DMS53 (cell line): ENCODE measurements at regions not wholly inside any gene's neighbourhood (a gene's known extent, or its start where the extent isn't known, plus 50 kb on each side); places are given as distances from the start of the nearest gene placed in this dataset.
A peak's percentile ranks its signal among the peaks of the same experiment; 100 is the strongest.
"Not testable (repeated sequence)": the region's sequence is repeated elsewhere in the genome, so short reads cannot be mapped to it uniquely, and the experiment has no call there.

ENCODE experiments used
- DNase-seq: peaks from one replicate; lab custom pipeline; 2025; lab: John Stamatoyannopoulos, UW

- no peak for DNase-seq
Measured at GRCh38 chr2:186303091-186303490, 183.0 kb upstream of the ZC3H15 start.

DNA sequence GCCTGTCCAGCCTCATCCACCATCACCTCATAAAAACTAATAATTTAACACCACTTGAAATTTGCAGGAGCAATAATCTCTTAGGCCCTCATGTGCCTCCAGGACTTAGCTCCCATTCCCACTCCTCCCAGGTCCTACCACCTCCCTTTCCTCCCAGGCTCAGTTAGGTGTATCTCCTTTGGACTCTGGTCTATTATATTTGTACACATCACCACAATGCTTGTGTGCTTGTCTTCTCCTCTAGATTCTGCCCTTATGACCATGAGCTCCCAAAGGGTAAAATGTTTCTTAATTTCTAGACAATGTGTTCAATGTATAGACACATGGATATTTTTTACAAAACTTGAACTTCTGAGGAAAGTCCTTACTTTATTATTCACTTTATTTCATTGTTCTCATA is 182.0 kb upstream of the ZC3H15 start:
- DNase-seq: no peak

DNA sequence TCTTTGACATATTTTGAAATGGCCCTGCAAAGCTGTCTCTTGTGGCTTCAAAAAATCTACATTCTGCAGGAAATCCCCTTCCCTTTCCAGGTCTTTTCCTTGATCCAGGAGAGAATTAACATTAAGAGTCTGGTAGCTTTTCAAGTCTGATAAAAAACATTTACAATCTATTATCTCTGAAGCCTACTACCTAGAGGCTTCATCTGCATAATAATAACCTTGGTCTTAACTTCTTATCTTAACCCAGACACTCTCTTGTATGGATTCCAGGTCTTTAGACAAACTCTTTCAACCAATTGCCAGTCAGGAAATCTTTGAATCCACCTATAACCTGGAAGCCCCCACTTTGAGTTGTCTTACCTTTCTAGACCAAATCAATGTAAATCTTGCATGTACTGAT is 179.3 kb upstream of the ZC3H15 start:
- no peak for DNase-seq

DNA sequence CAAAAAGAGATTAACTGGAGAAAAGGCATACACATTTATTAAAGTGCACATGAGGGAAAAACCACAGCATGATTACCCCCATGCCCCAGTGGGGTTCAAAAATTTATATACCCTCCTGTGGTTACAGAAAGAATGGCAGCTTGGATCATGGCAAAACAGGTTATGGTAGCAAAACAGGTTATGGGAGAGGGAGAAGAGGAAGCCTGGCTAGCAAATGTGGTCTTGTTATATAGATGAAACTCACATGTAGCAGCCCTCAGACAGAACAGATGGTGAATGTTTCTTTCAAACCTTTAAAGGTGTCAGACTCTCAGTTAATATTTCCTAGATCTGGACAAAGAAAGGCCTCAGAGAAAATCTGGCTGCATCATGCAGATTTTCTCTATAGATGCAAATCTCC is 178.2 kb upstream of the ZC3H15 start:
- DNase-seq: peak; percentile 67

DNA sequence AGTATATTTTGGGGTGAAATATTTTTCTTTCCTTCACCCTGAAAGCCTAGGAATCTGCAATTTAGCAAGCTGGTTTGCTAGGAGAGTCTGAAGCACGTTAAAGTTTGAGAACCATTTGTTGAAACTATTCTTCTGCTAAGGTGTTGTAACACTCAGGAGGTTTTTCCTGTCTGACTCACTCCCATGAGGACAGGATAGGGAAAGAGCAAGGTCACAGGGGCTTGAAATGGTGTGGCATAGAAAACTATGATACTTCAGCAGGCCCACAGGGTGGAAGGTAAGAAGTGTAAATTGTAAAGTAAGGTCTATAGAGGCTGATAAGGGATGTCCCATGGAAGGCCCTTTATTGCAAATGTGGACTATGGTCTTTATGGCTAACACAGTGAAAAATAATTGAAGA is 177.7 kb upstream of the ZC3H15 start:
- peak; percentile 60 for DNase-seq

GRCh38 chr2:186309901-186310300 is 176.2 kb upstream of the ZC3H15 start:
- no peak for DNase-seq

DNA sequence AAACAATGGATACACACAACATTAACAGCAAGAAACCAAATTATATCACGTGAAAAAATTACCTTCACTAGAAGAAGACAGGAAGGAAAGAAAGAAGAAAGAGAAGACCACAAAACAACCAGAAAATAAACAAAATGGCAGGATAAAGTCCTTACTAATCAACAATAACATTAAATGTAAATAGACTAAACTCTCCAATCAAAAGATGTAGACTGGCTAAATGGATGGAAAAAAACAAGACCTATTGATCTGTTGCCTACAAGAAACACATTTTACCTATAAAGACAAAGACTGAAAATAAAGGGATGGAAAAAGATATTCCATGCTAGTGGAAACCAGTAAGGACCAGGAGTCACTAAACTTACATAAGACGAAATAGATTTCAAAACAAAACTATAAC is 167.0 kb upstream of the ZC3H15 start:
- no peak for DNase-seq

DNA sequence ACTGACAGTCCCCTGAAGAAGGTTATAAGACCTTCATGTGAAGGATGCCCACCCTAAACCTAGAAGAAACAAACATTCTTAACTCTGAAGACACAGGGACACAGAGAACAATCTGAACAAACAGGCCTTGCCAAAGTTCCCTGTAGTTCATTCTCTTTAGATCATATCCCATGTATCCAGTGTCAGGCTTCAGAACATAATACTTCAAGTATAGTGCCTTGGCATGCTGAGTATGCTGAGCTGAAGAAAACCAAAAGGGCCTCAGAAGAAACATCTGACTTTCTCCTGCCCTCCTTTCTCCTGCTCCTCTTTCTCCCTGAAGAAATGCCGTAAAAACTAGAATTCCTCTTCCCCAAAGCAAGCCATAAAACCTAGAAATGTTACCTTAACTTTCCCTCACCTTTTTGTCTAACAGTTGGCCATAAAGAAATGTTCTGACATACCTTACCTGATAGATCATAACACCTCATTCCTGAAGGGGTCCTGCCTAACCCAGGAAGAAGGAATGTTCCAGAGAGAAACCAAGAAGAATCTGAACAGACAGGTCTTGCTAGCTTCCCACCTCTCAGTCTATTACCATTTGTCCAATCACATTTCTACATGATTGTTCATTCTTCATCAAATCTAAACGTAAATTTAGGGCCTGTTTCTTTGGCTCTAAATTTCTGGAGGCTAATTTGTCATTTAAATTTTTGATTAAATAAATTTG is 160.1 kb upstream of the ZC3H15 start:
- DNase-seq: peak; percentile 31

GRCh38 chr2:186327251-186327868 is 158.7 kb upstream of the ZC3H15 start:
- no peak for DNase-seq

- DNase-seq: no peak
Measured at GRCh38 chr2:186328838-186329237, 157.2 kb upstream of the ZC3H15 start.

DNA sequence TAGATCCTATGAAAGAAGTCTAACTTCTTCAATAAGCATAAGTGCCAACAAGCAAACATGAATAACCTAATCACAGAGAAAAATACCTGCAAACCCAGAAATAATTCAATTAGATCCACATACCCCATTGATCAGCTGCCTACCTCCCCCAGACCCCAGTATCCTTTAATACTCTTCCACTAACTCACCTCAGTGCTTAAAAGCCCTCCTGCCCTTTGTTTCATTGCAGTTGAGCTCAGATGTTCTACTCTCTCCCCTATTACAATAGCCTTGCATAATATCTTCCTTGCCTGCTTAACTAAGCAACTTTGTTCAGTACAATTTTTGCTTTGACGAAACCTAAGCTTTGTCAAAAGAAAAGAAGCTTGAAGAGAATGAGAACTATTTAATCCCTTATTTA is 156.0 kb upstream of the ZC3H15 start:
- DNase-seq: no peak

- no peak for DNase-seq
Measured at GRCh38 chr2:186339716-186340115, 146.3 kb upstream of the ZC3H15 start.

DNA sequence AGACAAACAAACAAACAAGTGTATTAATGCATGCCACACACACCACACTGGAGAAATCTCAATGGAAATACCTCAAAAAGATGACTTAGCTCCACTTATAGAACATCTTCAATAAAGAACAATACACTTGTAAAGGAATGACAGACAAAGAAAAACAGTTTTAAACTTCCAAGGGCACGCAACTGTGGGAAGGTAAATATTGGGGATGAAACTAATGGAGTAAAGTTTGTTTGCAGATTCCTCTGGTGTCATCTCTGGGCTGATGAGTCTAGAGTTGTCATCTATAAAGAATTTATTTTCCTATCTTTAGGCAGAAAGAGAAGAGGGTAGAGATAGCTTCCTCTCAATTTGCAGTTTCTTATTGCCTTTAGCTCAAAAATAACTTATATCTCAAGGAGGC is 144.0 kb upstream of the ZC3H15 start:
- peak; percentile 37 for DNase-seq

GRCh38 chr2:186345745-186346144 is 140.3 kb upstream of the ZC3H15 start:
- DNase-seq: no peak

DNA sequence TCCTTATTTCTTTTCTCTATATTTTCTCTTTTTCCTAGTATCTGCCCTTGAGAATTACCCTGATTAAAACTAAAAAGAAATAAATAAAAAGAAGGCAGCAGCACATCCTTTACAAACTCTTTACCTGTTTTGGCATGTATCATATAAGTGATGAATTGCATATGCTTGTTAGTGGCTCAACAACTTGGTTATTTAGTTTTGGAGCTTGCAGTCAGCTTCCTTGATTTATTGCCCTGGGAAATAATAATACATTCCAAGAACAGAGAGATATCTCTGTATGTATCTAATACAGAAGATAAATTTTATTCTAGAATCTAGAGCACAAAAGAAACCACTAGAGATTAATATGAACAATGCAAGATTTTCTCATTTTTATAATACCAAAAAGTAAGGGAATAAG is 139.8 kb upstream of the ZC3H15 start:
- no peak for DNase-seq

DNA sequence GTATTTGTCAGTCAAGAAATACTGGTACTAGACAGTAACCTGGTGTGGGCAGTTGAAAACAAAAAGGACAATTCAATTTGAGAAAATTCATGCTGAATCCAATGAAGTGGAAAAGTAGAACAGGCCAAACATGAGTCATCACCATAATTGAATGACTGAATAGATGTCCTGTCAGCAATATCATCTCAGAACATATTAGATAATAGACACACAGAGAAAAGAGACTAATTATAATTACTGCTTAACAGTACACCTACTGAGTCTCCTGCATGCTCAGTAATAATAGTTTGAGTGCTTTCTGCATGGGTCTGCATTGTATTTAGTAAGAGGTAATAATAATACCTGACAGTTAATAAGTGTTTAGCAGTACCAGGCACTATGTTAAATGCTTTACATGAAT is 138.6 kb upstream of the ZC3H15 start:
- DNase-seq: peak; percentile 73

DNA sequence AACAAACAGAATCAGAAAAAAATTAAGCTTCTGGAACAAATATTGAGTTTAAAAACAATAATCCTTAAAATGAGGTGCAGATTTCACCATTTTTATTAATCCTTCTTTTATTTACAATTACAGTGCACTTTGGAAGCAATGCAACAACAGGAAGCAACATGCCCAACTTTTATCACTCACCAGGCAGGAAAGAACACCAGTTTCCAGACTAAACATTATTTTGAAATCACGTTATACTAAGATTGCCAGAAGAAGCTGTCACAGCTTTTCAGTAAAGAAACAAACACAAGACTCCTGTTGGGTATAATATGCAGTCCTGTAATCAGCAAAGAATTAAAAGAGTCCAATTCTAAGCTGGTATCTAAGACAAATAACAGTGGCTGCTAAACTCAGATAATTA is 137.9 kb upstream of the ZC3H15 start:
- no peak for DNase-seq

- DNase-seq: peak; percentile 17
Measured at GRCh38 chr2:186349508-186349907, 136.6 kb upstream of the ZC3H15 start.

DNA sequence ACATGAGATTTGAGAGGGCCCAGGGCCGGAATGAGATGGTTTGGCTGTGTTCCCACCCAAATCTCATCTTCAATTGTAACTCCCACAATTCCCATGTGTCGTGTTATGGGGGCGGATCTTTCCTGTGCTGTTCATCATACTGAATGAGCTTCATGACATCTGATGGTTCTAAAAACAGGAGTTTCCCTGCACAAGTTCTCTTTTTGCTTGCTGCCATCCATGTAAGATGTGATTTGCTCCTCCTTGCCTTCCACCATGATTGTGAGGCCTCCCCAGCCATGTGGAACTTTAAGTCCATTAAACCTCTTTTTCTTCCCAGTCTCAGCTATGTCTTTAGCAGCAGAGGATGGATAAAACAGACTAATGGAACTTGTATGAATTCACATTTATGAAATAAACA is 131.9 kb upstream of the ZC3H15 start:
- DNase-seq: not testable (repeated sequence)

DNA sequence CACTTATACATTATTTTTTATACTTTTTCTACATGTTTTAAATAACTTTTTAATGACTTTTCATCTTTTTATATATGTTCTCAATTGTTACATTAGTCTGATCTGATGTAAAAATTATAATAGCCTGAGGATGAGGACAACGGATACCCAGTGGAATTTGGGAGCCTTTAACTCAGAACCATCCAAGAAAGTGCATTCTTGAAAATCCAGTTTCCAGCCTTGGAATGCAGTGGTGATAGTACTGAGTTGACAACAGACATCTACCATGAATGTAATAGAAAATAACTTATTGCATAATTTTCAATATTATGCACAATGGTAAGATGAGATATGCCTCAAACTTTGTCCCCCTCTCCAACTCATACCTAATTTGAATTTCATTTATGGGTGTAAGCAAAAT is 120.7 kb upstream of the ZC3H15 start:
- DNase-seq: no peak

DNA sequence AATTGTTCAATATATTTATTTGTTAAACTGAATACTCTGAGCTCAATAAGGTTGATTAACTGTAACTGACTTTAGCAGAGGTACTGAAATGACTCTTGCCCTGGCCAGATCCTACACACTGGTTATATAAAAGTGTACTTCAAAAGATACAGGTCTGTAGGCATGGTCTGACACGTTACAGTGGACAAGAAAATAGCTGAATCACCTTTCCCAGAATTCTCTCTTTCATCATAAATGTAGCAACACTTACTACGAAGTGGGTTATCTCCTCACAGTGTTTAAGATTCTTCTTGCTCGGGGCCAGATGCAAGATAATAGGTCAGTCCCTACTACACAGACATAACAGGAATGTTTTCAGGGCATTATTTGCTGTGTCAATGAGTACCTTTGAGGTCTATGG is 107.0 kb upstream of the ZC3H15 start:
- DNase-seq: no peak

GRCh38 chr2:186380805-186381204 is 105.3 kb upstream of the ZC3H15 start:
- DNase-seq: no peak

GRCh38 chr2:186381573-186381972 is 104.5 kb upstream of the ZC3H15 start:
- DNase-seq: no peak

DNA sequence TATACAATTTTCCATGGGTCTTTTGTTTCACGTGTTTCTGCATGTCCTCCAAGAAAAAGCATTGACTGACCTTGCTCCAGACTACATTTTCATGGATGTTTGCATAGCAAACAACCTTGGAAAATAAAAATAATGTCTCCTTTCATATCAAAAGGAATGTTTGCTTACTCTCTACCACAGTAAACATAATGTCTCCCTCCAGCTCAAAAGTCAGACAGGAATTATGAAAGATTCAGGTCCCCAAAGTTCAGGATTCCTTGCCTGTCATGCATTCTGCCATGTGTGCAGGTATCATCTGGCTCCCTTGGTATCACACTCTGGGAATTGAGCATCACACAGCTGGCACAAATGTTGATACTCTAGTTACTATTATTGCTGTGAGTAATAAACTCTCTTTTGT is 103.1 kb upstream of the ZC3H15 start:
- peak; percentile 51 for DNase-seq
